Brain microvascular endothelial cell (primary cell): ENCODE measurements at regions not wholly inside any gene's neighbourhood (a gene's known extent, or its start where the extent isn't known, plus 50 kb on each side); places are given as distances from the start of the nearest gene placed in this dataset.

Source experiments
- DNase-seq: peaks from one replicate; pipeline ENCODE4 v3.0.0-alpha.2; 2020
- H3K27ac ChIP-seq: fragments of 250-450 bp; sonication (Bioruptor Pico); 2 replicates; pipeline ENCODE4 v1.5.1; 2020; ENCODE audit warnings: mild to moderate bottlenecking, moderate library complexity
- H3K27me3 ChIP-seq: fragments of 250-450 bp; sonication (Bioruptor Pico); replicated peaks from 2 replicates; pipeline ENCODE4 v1.5.1; 2020; ENCODE audit warnings: mild to moderate bottlenecking
- H3K36me3 ChIP-seq: fragments of 250-450 bp; sonication (Bioruptor Pico); replicated peaks from 2 replicates; pipeline ENCODE4 v1.5.1; 2020; ENCODE audit warnings: mild to moderate bottlenecking
- H3K4me3 ChIP-seq: 2 replicates; pipeline ENCODE4 v1.5.1; 2011; ENCODE audit warnings: low read depth, mild to moderate bottlenecking, control low read depth, low read length, moderate library complexity
- in situ Hi-C: cut with HindIII; loops from 2 replicates; pipeline ENCODE4 v1.10.0; 2017; ENCODE audit warnings: low sequenced_read_pairs, low pct_ligation_motif_present
- TF ChIP-seq, protein P1 (sequence below): IDR thresholded peaks from 2 replicates; pipeline ENCODE4 v1.5.1; 2011; ENCODE audit warnings: low read depth, mild to moderate bottlenecking, moderate library complexity, low read length, control low read depth, inconsistent platforms; ENCODE audit errors: missing control alignments

DNA sequence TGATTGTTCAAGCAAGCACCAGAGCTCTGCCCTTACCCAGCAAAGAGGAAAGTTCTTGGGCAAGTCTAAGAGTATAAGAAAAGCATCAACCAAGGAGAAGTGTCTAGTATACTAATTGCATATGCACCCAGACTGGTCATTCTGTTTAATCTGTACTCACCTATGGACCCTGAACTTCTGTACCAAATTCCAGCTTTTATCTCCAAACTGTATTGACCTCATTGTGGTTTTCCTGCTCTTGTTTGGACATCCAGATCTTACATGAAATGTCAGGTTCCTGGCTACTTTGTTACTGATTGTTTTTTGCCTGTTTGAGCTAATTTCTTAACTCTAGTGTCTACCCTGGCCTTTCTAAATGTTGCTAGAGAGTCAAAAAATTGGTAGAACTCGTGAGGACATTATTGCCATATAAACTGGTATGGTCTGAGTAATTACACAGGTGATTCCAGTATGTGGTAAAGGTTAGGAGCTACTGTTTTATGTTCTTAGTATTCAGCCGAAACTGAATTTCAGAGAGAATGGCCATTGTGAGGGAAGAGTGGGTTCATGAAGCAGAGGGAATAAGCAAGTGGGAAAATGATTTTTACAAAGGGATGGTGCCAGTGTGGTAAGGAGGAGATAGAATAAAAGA, 146.3 kb downstream of the HNMT start:
- TF ChIP-seq, protein P1, sequence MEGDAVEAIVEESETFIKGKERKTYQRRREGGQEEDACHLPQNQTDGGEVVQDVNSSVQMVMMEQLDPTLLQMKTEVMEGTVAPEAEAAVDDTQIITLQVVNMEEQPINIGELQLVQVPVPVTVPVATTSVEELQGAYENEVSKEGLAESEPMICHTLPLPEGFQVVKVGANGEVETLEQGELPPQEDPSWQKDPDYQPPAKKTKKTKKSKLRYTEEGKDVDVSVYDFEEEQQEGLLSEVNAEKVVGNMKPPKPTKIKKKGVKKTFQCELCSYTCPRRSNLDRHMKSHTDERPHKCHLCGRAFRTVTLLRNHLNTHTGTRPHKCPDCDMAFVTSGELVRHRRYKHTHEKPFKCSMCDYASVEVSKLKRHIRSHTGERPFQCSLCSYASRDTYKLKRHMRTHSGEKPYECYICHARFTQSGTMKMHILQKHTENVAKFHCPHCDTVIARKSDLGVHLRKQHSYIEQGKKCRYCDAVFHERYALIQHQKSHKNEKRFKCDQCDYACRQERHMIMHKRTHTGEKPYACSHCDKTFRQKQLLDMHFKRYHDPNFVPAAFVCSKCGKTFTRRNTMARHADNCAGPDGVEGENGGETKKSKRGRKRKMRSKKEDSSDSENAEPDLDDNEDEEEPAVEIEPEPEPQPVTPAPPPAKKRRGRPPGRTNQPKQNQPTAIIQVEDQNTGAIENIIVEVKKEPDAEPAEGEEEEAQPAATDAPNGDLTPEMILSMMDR = no peak
- Histone ChIP-seq H3K4me3 (no peak overlapping the region), H3K36me3 (no peaks in the 10 kb centered on the region), H3K27ac (no peak overlapping the region), H3K27me3 (no peaks in the 10 kb centered on the region)
- DNase-seq = no peak
- in situ Hi-C loops = no loop called here

DNA sequence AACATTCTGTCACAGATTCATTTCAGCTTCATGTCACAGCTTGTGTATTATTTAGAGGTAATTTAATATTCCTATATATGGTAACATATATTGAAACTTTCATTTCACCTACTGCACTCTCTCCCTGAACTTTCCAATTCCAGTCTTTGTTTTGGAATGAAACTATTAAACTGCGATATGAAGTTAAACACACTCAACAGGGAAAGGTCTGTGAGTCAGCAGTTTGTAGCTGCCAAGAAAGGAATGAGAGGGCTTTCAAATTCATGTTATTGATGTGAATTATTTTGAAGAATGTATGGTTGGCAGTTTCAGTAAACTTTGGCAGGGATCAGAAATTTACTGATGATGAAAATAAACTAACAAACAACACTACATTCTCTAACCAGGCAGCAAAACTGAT, 148.3 kb downstream of the HNMT start:
- no peaks in the 10 kb centered on the region for H3K36me3 ChIP-seq
- no peaks in the 10 kb centered on the region for H3K27me3 ChIP-seq
- peak overlapping the region; percentile 3 for H3K27ac ChIP-seq
- in situ Hi-C loops = no loop called here
- peak; percentile 30 for DNase-seq
- no peak overlapping the region for H3K4me3 ChIP-seq
- TF ChIP-seq, protein P1 = no peak

DNA sequence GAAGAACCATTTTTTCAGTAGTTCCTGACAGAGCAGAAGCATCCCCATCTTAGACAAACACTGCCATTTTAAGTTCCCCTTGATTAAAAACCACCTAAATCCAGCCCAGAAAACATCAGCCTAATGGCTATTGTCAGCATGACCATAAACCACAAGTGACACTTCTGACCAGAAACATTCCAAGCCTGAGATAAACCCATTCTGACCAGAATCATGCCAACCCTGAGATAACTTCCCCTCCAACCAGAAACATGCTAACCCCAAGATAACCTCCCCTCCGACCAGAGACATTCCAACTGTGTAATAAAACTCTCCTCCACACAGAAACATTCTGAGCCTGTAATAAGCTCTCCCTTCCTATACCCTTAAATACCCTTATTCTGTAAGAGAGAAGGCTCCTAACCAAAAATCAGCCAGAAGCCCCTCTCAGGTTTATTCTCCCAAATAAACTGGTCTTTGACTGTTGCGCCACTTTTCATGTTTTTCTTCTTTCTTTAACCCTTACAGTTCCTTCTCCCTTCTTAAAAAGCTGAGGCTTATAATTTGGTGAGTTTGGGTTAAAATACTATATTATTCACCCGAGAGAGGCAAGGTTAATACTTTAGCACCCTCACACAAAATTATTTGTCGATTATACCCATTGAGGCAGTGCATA, 149.7 kb downstream of the HNMT start:
- Histone ChIP-seq H3K27me3 (no peaks in the 10 kb centered on the region), H3K27ac (no peak overlapping the region), H3K36me3 (no peaks in the 10 kb centered on the region), H3K4me3 (no peak overlapping the region)
- TF ChIP-seq, protein P1 = no peak
- in situ Hi-C loops = no loop called here
- peak; percentile 29 for DNase-seq

DNA sequence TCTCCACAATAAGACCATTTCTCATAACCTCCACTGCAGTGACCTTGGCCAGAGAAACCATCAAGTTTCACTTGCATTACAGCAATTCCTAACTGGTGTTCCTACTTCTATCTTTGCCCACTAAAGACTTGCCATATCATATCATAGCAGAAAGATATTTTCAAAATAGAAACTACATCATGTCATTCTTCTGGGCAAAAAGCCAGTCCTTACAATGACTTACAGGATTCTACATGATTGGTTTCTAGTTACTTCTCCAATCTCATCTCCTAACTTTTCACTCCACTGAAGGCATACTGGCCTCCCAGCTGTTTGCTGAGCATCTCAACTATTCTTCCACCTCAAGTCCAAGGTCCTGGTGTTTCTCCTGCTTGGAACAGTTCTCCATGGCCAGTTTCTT, 151.4 kb downstream of the HNMT start:
- peak; percentile 48 for DNase-seq
- Histone ChIP-seq H3K4me3 (no peak overlapping the region), H3K27ac (no peak overlapping the region), H3K36me3 (no peaks in the 10 kb centered on the region), H3K27me3 (no peaks in the 10 kb centered on the region)
- TF ChIP-seq, protein P1 = no peak
- in situ Hi-C loops = no loop called here

DNA sequence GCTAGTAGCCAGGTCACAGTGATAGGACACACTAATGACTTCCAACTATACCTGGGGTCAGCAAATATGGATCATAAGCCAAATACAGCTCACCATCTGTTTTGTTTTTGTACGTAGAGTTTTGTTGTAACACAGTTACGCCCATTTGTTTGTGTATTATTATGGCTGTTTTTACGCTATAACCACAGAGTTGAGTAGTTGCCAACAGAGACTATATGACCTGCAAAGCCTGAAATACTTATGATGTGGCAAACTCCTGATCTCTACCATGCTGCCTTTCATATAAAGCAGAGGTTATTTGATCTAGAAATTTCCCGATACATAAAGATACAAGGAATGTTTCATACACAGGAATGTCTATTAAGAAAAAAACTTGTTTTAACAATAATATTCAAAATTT, 152.2 kb downstream of the HNMT start:
- Histone ChIP-seq H3K4me3 (no peak overlapping the region), H3K27me3 (no peaks in the 10 kb centered on the region), H3K27ac (no peak overlapping the region), H3K36me3 (no peaks in the 10 kb centered on the region)
- in situ Hi-C loops = no loop called here
- TF ChIP-seq, protein P1 = no peak
- no peak for DNase-seq
